ENCODE measurements at regions not wholly inside any gene's neighbourhood (a gene's known extent, or its start where the extent isn't known, plus 50 kb on each side); places are given as distances from the start of the nearest gene placed in this dataset.

- no peak for TF ChIP-seq CTCF (IDR thresholded peaks at IDR 0.05)
- no peak for DNase-seq (ENCODE audit: low spot score)
- peaks cover 10% of the 10 kb centered on the region for H3K9me3 Mint-ChIP-seq (ENCODE audit: low read depth)
- no peaks in the 10 kb centered on the region for H3K27me3 Mint-ChIP-seq (ENCODE audit: low read depth)
- H3K4me1 Mint-ChIP-seq (ENCODE audit: low read depth): peaks cover 75% of the 10 kb centered on the region
- no peaks in the 10 kb centered on the region for H3K36me3 Mint-ChIP-seq (ENCODE audit: low read depth)
- H3K27ac Mint-ChIP-seq (ENCODE audit: unreplicated experiment): peak overlapping the region; percentile 94
- no peak overlapping the region for H3K4me3 Mint-ChIP-seq (ENCODE audit: unreplicated experiment)
These were observed 109.6 kb upstream of the RPS23 start for GRCh38 chr5:82387819-82388166.

DNA sequence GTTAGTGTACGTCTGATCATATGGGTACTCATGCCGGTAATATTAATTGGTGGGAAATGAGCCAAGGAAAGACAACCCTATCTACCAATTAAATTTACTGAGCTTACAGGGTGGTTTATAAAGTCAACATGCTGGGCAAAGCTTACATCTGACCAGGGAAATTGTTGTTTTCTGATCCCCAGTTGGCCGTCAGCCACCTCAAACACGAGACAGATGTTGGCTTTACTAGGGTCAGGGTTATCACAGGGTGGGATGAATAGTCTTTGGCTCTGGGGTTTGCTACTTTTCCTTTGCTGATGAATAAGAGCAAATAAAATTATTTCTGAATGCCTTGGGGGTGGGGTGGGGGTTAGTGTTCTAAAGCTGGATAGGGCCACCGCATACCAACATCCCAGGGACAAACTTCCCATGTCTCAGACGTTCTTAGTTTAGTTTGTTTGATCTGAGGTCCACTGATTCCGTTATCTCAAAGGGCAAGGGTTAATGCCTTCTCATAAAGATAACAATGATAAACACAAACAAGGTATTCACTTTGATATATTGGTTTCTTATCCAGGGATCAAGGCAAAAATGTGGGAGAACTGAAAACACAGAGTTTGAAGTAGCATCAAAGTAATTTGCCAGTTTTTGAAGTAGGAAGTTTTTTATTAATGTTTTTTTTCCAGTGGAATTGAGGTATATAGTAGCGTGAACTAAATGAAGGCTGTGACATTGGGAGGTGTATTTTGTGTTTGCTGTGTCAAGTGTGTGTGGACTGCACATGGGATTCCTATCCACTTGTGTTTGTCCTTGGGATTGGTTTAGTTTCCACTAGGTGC is 109.1 kb upstream of the RPS23 start:
- DNase-seq (ENCODE audit: low spot score): no peak
- Mint-ChIP-seq H3K27ac (ENCODE audit: unreplicated experiment) (peak overlapping the region; percentile 94), H3K4me1 (ENCODE audit: low read depth) (peaks cover 75% of the 10 kb centered on the region), H3K36me3 (ENCODE audit: low read depth) (no peaks in the 10 kb centered on the region), H3K9me3 (ENCODE audit: low read depth) (peaks cover 9% of the 10 kb centered on the region), H3K27me3 (ENCODE audit: low read depth) (no peaks in the 10 kb centered on the region), H3K4me3 (ENCODE audit: unreplicated experiment) (no peak overlapping the region)
- TF ChIP-seq CTCF (IDR thresholded peaks at IDR 0.05): no peak

DNA sequence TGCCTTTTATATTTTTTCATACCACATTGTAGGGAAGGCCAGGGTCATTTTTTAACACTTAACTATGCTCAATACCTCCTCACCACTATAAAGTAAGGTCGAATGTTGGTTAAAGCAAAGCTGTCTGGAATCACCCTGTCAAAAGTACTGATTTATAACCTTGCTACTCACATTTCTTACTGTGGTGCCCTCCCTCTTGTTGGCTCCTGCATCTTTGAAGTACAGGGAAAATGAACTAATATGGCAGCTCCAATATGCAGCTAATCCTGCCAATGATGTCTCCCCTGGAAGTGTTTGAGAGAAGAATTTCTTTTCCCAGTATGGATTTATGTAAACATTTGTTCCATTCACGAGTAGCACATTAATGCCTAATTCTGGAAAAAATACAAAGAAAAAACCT is 108.4 kb upstream of the RPS23 start:
- H3K27ac Mint-ChIP-seq (ENCODE audit: unreplicated experiment): peak overlapping the region; percentile 94
- peaks cover 75% of the 10 kb centered on the region for H3K4me1 Mint-ChIP-seq (ENCODE audit: low read depth)
- no peak overlapping the region for H3K4me3 Mint-ChIP-seq (ENCODE audit: unreplicated experiment)
- H3K9me3 Mint-ChIP-seq (ENCODE audit: low read depth): peaks cover 7% of the 10 kb centered on the region
- no peak for TF ChIP-seq CTCF (IDR thresholded peaks at IDR 0.05)
- H3K27me3 Mint-ChIP-seq (ENCODE audit: low read depth): no peaks in the 10 kb centered on the region
- DNase-seq (ENCODE audit: low spot score): no peak
- no peaks in the 10 kb centered on the region for H3K36me3 Mint-ChIP-seq (ENCODE audit: low read depth)

DNA sequence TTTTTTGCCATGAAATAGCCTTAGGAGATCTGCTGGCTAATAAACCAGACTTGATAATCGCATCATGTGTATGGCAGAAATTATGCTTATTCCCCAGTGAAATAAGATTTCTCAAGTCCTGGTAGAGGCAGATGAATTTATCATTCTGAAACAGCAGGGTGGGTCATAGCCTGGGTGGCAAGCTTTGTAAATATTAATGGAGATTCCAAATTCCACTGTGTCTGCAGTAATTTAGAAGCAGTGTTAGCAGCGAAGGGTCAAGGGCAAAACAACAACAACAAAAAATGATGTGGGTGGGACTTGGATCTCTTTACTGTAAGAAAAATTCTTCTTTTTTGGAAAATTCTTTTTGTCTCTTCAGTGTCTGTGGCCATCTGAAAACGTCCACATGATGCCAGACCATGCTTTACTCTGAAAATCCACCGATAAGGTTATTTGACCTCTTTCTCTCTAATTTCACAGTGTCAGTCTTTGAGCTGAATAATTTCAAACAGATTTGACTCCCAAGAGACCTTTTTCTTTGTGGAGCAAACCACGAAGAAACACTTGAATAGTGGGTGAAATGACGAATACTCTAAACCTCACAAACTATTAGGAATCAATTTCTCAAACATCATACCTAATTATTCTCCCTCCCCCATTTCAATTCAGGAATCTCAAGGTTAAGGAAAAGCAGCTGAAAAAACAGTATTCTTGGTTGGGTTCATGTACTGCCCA is 106.0 kb upstream of the RPS23 start:
- no peak for DNase-seq (ENCODE audit: low spot score)
- no peak overlapping the region for H3K4me3 Mint-ChIP-seq (ENCODE audit: unreplicated experiment)
- peaks cover 3% of the 10 kb centered on the region for H3K36me3 Mint-ChIP-seq (ENCODE audit: low read depth)
- TF ChIP-seq CTCF (IDR thresholded peaks at IDR 0.05): peak; percentile 24
- peaks cover 7% of the 10 kb centered on the region for H3K9me3 Mint-ChIP-seq (ENCODE audit: low read depth)
- H3K27me3 Mint-ChIP-seq (ENCODE audit: low read depth): no peaks in the 10 kb centered on the region
- H3K4me1 Mint-ChIP-seq (ENCODE audit: low read depth): peaks cover 59% of the 10 kb centered on the region
- peak overlapping the region; percentile 85 for H3K27ac Mint-ChIP-seq (ENCODE audit: unreplicated experiment)

GRCh38 chr5:82381591-82381990 is 103.4 kb upstream of the RPS23 start:
- no peak for TF ChIP-seq CTCF (IDR thresholded peaks at IDR 0.05)
- H3K36me3 Mint-ChIP-seq (ENCODE audit: low read depth): peaks cover 3% of the 10 kb centered on the region
- no peaks in the 10 kb centered on the region for H3K27me3 Mint-ChIP-seq (ENCODE audit: low read depth)
- peaks cover 7% of the 10 kb centered on the region for H3K9me3 Mint-ChIP-seq (ENCODE audit: low read depth)
- H3K27ac Mint-ChIP-seq (ENCODE audit: unreplicated experiment): no peak overlapping the region
- peaks cover 33% of the 10 kb centered on the region for H3K4me1 Mint-ChIP-seq (ENCODE audit: low read depth)
- H3K4me3 Mint-ChIP-seq (ENCODE audit: unreplicated experiment): no peak overlapping the region
- no peak for DNase-seq (ENCODE audit: low spot score)

Measured in chondrocyte (in vitro differentiated cells).